GM23338 (cell line): ENCODE measurements at regions not wholly inside any gene's neighbourhood (a gene's known extent, or its start where the extent isn't known, plus 50 kb on each side); places are given as distances from the start of the nearest gene placed in this dataset.

Experiments used
- ATAC-seq: fragments of 200-7000 bp; cut with Tn5 transposase; 3 replicates; pipeline ENCODE4 v1.9.1; 2020
- DNase-seq: peaks from one replicate; pipeline ENCODE4 v3.0.0-alpha.2; 2015; ENCODE audit warnings: low spot score
- H2AFZ ChIP-seq: fragments of 200-600 bp; sonication (generic); 2 replicates; pipeline ENCODE4 v1.8.0; 2016; ENCODE audit warnings: antibody characterized with exemption, mild to moderate bottlenecking, moderate library complexity
- H3F3A ChIP-seq: fragments of 200-600 bp; sonication (generic); replicated peaks from 2 replicates; pipeline ENCODE4 v1.8.0; 2017; ENCODE audit warnings: antibody characterized with exemption, mixed run types, low read depth
- H3K27ac ChIP-seq: fragments of 200-600 bp; sonication (generic); 2 replicates; pipeline ENCODE4 v1.6.1; 2016; ENCODE audit warnings: low read depth
- H3K27me3 ChIP-seq: fragments of 200-600 bp; sonication (generic); 2 replicates; pipeline ENCODE4 v1.8.0; 2016; ENCODE audit warnings: mild to moderate bottlenecking, mixed run types, moderate library complexity; ENCODE audit not compliant: insufficient read depth
- H3K36me3 ChIP-seq: fragments of 200-600 bp; sonication (generic); 2 replicates; pipeline ENCODE4 v1.8.0; 2016; ENCODE audit warnings: mild to moderate bottlenecking; ENCODE audit not compliant: insufficient read depth
- H3K4me1 ChIP-seq: fragments of 200-600 bp; sonication (generic); 2 replicates; pipeline ENCODE4 v1.8.0; 2016; ENCODE audit warnings: mild to moderate bottlenecking, moderate library complexity; ENCODE audit not compliant: insufficient read depth
- H3K4me2 ChIP-seq: fragments of 200-600 bp; sonication (generic); 2 replicates; pipeline ENCODE4 v1.7.1; 2017; ENCODE audit warnings: mixed run types
- H3K4me3 ChIP-seq: fragments of 200-600 bp; sonication (generic); 2 replicates; pipeline ENCODE4 v1.6.1; 2016; ENCODE audit warnings: mixed run types
- H3K79me2 ChIP-seq: fragments of 200-600 bp; sonication (generic); replicated peaks from 2 replicates; pipeline ENCODE4 v1.8.0; 2017; ENCODE audit warnings: mild to moderate bottlenecking; ENCODE audit not compliant: insufficient read depth
- H3K9me2 ChIP-seq: fragments of 200-600 bp; sonication (generic); 2 replicates; pipeline ENCODE4 v1.8.0; 2017; ENCODE audit not compliant: insufficient read depth
- H4K20me1 ChIP-seq: fragments of 200-600 bp; sonication (generic); replicated peaks from 2 replicates; pipeline ENCODE4 v1.8.0; 2017; ENCODE audit warnings: mild to moderate bottlenecking; ENCODE audit not compliant: insufficient read depth
- H3K27ac Mint-ChIP-seq: 2 replicates; pipeline ENCODE4 v1.8.0; 2020; ENCODE audit warnings: inconsistent platforms, mild to moderate bottlenecking, moderate library complexity, mixed read lengths
- H3K27me3 Mint-ChIP-seq: 3 replicates; pipeline ENCODE4 v1.8.0; 2022; ENCODE audit warnings: low read depth, mild to moderate bottlenecking, moderate library complexity, mixed read lengths, inconsistent platforms; ENCODE audit not compliant: insufficient read depth, poor library complexity
- H3K36me3 Mint-ChIP-seq: 3 replicates; pipeline ENCODE4 v1.8.0; 2021; ENCODE audit warnings: low read depth, mild to moderate bottlenecking, inconsistent platforms, moderate library complexity, mixed read lengths
- H3K4me1 Mint-ChIP-seq: 3 replicates; pipeline ENCODE4 v1.8.0; 2020; ENCODE audit warnings: mild to moderate bottlenecking, inconsistent platforms, mixed read lengths
- H3K4me3 Mint-ChIP-seq: 3 replicates; pipeline ENCODE4 v1.8.0; 2021; ENCODE audit warnings: moderate library complexity, mild to moderate bottlenecking, inconsistent platforms, mixed read lengths
- H3K9me3 Mint-ChIP-seq: 3 replicates; pipeline ENCODE4 v1.8.0; 2020; ENCODE audit warnings: moderate library complexity, mild to moderate bottlenecking, inconsistent platforms, mixed read lengths
- EZH2 ChIP-seq: fragments of 200-600 bp; sonication (generic); IDR thresholded peaks from one replicate; pipeline ENCODE4 v1.8.0; 2017; ENCODE audit warnings: antibody characterized with exemption, mild to moderate bottlenecking, low read depth; ENCODE audit not compliant: unreplicated experiment
- EZH2phosphoT487 ChIP-seq: fragments of 200-600 bp; sonication (generic); IDR thresholded peaks from one replicate; pipeline ENCODE4 v1.8.1; 2018; ENCODE audit warnings: antibody characterized with exemption; ENCODE audit not compliant: unreplicated experiment
- JUNB ChIP-seq: IDR thresholded peaks from one replicate; pipeline ENCODE4 v1.6.1; 2016; ENCODE audit warnings: antibody characterized with exemption; ENCODE audit not compliant: unreplicated experiment
- NANOG ChIP-seq: IDR thresholded peaks from 2 replicates; pipeline ENCODE4 v1.6.1; 2016; ENCODE audit warnings: antibody characterized with exemption, borderline replicate concordance
- POLR2AphosphoS5 ChIP-seq: IDR thresholded peaks from 2 replicates; pipeline ENCODE4 v1.6.1; 2016; ENCODE audit warnings: antibody characterized with exemption, low read depth
- REST ChIP-seq: IDR thresholded peaks from one replicate; pipeline ENCODE4 v1.6.1; 2018; ENCODE audit warnings: antibody characterized with exemption; ENCODE audit not compliant: unreplicated experiment
- STAT1 ChIP-seq: IDR thresholded peaks from one replicate; pipeline ENCODE4 v1.6.1; 2016; ENCODE audit warnings: antibody characterized with exemption; ENCODE audit not compliant: unreplicated experiment
- ZNF114 ChIP-seq: fragments of 250-450 bp; sonication (Bioruptor Pico); IDR thresholded peaks from 2 replicates; pipeline ENCODE4 v1.5.0; 2020; ENCODE audit warnings: mild to moderate bottlenecking, moderate library complexity
- ZNF331 ChIP-seq: fragments of 250-450 bp; sonication (Bioruptor Pico); IDR thresholded peaks from 2 replicates; pipeline ENCODE4 v1.5.0; 2020; ENCODE audit warnings: low read depth, mild to moderate bottlenecking, moderate library complexity
- TF ChIP-seq, protein P1 (sequence below), 2 experiments: fragments of 200-600 bp in 1 of 2; sonication (generic) in 1 of 2; conservative IDR thresholded peaks; 2 replicates each; pipeline versions ENCODE4 v1.5.1 to v1.6.1; 2016 to 2017; ENCODE audit warnings: antibody characterized with exemption in 2 of 2, low read depth in 2 of 2, mild to moderate bottlenecking in 2 of 2, moderate library complexity in 1 of 2
- TF ChIP-seq, protein P2 (sequence below): IDR thresholded peaks from 2 replicates; pipeline ENCODE4 v1.6.1; 2016; ENCODE audit warnings: antibody characterized with exemption

- no peak for TF ChIP-seq STAT1
- TF ChIP-seq POLR2AphosphoS5: no peak
These were observed 897.8 kb downstream of the EPHA7 start (continued) for GRCh38 chr6:92521553-92521952.

DNA sequence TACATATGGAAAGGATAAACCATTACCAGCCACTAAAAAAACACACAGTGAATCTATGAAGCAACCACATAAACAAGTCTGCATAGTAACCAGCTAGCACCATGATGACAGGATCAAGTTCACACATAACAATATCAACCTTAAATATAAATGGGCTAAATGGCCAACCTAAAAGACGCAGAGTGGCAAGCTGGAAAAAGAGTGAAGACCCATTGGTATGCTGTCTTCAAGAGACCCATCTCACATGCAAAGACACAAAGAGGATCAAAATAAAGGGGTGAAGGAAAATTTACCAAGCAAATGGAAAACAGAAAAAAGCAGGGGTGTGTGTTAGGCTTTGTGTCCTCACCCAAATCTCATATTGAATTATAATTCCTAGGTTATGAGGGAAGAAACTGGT, 909.2 kb downstream of the EPHA7 start:
- Mint-ChIP-seq H3K27ac (no peak overlapping the region), H3K9me3 (peaks cover 15% of the 10 kb centered on the region; the same call in 2 of the 3 replicates), H3K36me3 (peaks cover 4% of the 10 kb centered on the region; the same call in 1 of the 3 replicates), H3K4me1 (no peaks in the 10 kb centered on the region; the same call in 2 of the 3 replicates), H3K27me3 (no peaks in the 10 kb centered on the region), H3K4me3 (no peak overlapping the region)
- DNase-seq (no peak), ATAC-seq (no peak)
- Histone ChIP-seq H3K4me3 (no peak overlapping the region), H3K27ac (no peak overlapping the region), H3K79me2 (no peaks in the 10 kb centered on the region), H3K9me2 (0 out of 2 replicates have a peak, but pooled peaks cover 9% of the 10 kb centered on the region), H3F3A (no peaks in the 10 kb centered on the region), H3K36me3 (0 out of 2 replicates have a peak, but pooled peaks cover 5% of the 10 kb centered on the region), H3K27me3 (no peaks in the 10 kb centered on the region), H2AFZ (no peak overlapping the region), H3K4me2 (no peak overlapping the region), H3K4me1 (no peaks in the 10 kb centered on the region), H4K20me1 (no peaks in the 10 kb centered on the region)
- TF ChIP-seq EZH2phosphoT487 (no peak), JUNB (no peak), EZH2 (no peak), NANOG (no peak), POLR2AphosphoS5 (no peak), ZNF331 (no peak), STAT1 (no peak), REST (no peak), ZNF114 (CRISPR knock-in tag) (no peak)
- TF ChIP-seq, protein P1, sequence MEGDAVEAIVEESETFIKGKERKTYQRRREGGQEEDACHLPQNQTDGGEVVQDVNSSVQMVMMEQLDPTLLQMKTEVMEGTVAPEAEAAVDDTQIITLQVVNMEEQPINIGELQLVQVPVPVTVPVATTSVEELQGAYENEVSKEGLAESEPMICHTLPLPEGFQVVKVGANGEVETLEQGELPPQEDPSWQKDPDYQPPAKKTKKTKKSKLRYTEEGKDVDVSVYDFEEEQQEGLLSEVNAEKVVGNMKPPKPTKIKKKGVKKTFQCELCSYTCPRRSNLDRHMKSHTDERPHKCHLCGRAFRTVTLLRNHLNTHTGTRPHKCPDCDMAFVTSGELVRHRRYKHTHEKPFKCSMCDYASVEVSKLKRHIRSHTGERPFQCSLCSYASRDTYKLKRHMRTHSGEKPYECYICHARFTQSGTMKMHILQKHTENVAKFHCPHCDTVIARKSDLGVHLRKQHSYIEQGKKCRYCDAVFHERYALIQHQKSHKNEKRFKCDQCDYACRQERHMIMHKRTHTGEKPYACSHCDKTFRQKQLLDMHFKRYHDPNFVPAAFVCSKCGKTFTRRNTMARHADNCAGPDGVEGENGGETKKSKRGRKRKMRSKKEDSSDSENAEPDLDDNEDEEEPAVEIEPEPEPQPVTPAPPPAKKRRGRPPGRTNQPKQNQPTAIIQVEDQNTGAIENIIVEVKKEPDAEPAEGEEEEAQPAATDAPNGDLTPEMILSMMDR (conservative IDR thresholded peaks at IDR 0.05; ENCODE audit: low read depth in 2 of 2): no peak
- TF ChIP-seq, protein P2, sequence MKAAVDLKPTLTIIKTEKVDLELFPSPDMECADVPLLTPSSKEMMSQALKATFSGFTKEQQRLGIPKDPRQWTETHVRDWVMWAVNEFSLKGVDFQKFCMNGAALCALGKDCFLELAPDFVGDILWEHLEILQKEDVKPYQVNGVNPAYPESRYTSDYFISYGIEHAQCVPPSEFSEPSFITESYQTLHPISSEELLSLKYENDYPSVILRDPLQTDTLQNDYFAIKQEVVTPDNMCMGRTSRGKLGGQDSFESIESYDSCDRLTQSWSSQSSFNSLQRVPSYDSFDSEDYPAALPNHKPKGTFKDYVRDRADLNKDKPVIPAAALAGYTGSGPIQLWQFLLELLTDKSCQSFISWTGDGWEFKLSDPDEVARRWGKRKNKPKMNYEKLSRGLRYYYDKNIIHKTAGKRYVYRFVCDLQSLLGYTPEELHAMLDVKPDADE: no peak
